Cerebellar cortex (tissue), 1 donor: ENCODE measurements at regions not wholly inside any gene's neighbourhood (a gene's known extent, or its start where the extent isn't known, plus 50 kb on each side); places are given as distances from the start of the nearest gene placed in this dataset.

ENCODE experiments used
- DNase-seq: peaks from one replicate; pipeline ENCODE4 v3.0.0-alpha.2; 2015; ENCODE audit warnings: low spot score

DNA sequence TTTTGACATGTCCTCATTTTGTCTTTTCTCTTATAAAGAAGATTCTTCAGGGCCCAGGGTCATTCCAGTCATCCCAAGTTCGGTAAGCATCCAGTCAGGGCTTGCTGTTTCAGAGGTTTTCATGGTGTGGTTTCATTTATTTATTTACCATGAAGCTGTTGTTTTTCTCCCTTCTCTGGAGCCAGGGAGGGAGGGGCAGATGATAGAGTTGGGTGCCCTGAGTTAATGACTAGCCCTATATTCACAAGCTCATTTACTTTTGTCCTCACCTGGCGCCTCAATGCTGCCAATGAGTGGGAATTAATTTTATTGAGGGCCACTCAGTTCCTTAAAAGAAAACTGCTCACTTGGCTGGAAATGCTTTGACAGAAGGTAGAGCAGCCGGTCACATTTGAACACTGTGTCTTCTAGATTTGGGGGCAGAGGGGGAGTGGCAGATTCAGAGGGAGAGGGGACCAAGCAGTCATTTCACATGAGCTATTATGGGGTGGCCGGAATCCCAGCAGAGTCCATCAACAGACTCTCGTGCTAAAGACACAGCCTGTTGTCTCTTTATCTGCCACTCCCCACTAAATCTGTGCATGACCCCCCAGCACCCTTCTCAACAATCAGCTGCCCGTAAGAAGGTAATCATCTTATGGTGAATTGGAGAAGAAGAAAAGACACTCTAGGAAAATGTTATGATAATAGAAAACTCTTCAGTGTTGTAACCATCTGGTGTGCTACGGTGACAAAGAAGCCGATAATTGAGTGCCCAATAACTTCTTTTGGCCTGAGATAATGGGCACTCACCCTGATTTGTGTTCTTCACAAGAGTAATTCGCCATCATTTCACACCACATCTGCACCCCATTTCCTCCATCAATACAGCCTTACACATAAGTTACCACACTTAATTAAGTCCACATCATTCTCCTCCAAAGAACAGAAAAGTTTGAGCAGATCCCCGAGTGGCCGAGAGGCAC is 573.5 kb upstream of the JAG1 start:
- peak; percentile 89 for DNase-seq

DNA sequence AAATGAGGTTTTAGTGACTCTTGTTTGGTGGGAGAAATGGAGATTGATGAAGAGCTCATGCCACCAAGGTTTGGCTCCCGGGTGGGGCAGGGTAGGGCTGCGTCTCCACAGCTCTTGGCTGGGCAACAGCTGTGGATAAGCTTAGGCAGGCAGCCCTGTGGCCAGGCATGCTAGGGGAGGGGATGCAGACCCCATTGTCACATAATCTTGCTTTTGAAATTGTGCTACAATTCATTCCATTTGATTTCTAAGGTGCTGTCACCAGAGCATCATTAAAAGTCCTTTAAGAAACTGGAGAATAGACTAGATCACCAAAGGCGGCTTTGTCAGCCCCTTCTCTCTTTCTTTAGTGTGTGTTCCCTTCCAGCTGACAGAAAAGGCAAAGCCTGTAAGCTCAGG is 574.2 kb upstream of the JAG1 start:
- no peak for DNase-seq

DNA sequence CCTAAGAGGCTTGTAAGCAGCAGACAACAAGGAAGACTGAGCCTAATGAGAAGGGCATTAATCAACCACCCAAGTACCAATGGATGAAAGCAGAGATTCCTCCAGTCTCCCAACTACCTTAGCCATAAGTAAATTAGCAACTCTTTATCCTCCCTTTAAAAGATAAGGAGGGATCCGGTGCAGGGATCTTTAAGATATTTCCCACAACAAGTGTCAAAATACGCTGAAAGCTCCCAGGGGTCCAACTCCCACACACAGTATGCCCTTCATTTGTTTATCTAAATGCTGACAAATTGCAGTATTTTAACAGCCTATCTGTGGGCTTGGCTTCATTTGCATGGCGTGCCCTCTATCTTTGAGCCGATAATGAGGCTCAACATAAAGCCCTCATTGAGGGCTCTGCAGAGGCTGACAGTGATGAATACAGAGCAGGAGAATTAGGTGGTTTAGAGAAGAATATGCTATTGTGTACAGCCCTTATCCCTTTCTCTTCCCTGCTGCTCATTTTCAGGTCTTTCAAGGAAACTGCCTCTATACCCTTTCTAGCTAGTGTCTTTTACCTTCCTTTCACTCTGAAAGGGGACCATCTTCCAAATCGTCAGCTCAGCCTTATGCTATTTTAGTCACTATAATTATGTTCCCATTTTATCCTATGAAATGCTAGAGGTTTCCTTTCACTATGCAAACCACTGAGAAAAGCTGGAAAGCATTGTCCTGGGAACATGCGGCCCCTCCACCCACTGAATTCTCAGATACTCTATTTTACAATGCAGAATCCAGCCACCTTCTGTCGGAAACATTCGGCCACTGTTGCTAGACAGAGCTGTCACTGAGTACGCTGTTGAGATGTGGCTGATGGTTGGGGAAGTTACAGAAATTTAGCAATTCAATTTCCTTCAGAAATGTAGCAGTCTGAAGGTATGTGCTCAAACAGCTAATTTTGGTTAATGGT is 575.2 kb upstream of the JAG1 start:
- no peak for DNase-seq

DNA sequence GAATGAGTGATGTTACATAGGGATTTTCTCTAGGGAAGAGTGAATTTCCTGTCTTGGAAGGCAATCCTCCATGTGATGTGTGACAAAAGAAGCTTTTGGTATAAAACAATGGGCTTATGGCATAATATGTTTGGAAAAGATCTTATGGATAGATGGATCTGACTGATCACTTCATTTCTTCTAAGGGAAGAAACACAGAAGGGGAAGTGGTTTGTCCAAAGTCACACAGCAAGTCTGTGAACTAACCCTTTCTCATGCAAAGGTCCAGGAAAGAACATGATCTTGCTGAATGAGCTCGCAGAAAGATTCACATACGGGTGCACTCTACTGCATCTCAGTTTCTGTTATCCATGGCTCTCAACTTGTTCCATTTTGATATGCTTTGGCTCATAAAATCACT is 575.9 kb upstream of the JAG1 start:
- no peak for DNase-seq

DNA sequence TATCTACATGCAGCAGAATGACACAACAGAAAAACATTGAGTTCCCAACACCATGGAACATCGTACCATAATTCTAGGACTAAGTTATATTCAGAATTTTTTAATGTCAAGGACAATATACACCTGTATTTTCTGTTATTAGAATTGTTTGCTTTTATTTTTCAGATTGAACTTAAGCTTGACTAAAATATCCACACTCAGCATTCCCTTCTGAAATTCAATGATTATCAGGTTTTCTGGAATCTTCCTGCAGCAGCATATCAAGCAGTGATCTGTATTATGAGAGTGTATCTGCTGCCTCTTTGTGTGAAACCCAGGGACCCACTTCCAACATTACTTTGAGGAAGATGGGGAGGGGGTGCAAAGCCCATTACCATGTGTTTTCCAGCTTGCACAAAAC is 578.6 kb upstream of the JAG1 start:
- DNase-seq, result no peak

DNA sequence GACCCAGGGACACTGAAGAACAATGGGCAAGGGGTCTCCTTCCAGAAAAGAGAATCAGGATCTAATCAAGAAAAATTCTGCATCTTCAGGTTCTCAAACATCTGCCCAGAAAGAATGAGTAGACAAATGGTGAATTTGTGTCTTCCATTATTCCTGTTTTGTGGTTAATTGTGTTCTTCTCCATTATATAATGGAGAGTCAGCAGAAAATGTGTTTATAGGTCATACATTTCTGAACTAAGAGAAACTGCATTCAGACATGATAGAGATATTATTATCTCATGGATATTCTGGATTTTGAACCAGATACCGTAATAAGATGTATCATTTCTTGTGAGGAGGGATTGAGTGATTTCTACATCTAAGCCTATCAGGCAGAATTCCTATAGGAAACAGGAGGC is 581.7 kb upstream of the JAG1 start:
- no peak for DNase-seq

DNA sequence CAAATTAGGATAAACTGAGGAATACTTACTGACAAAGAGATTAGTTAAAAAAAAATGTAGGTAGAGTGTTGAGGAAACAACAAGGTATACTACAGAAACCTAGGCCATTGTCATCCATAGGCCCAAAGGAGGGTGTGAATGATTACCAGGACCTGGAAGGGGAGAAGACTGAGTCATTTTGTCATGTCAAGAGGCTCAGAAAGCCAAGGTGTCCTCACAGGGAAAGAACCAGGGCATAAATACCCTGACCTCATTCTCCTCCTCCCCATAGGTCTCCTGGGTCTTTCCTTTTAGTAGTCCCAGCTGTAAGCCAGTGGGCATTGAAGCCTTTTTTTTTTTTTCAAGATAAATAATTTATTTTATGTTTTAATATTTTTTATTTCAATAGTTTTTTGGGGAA is 582.1 kb upstream of the JAG1 start:
- no peak for DNase-seq

DNA sequence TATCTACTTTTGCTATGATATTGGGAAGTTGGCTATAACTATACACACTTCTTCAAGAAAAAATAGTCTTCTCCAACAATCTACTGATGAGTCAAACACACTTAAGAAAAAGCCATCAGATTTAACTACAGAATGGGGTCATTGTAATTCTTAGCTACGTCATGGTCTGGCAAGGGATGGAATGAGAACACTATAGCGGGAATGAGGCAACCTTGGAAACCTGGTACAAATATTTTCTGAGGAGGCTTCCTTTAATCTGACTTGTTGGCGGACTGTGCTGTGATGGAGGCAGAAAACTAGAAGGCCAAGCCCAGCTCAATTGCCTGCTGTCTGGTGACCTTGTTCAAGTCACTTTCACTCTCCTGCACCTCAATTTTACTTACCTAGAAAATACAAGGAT is 586.8 kb upstream of the JAG1 start:
- no peak for DNase-seq

DNA sequence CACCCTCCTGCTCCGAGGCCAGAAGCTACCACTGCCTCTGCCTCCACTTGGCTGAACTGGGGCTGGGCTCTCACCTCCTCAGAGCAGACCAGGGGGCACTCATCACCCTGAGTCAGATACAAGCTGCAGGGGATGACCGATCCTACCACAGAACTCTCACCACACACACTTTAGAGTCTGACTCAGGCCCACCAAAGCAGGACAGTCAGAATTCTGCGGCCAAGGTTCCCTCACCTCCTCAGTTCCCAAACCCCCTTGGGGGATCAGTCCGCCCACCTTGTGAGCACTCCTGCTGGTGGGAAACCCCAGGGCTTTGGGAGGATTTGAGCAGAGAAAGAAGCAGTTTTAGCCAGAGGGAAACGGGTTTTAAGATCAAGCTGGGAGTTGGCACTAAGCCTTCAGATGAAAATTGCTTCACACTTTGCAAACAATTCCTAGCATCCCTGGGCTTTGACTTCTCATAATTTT is 587.8 kb upstream of the JAG1 start:
- no peak for DNase-seq

DNA sequence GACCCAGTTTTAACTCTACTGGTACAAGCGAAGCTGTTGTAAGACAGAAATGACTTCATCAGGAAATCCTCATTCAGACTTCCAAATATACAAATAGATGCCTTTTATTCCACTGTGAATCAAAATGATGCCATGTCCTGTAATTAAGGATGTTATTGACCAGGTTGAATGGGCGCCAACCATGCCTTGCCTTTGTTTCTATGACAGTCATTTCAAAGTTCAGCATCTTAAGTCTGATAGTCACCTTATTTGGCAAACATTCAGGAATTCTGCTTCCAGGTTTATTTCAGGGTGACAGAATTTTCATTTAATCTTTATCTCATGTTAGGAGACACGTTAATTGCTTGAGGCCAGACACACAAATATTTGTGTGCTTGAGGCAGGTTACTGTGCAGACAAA is 592.8 kb upstream of the JAG1 start:
- no peak for DNase-seq

DNA sequence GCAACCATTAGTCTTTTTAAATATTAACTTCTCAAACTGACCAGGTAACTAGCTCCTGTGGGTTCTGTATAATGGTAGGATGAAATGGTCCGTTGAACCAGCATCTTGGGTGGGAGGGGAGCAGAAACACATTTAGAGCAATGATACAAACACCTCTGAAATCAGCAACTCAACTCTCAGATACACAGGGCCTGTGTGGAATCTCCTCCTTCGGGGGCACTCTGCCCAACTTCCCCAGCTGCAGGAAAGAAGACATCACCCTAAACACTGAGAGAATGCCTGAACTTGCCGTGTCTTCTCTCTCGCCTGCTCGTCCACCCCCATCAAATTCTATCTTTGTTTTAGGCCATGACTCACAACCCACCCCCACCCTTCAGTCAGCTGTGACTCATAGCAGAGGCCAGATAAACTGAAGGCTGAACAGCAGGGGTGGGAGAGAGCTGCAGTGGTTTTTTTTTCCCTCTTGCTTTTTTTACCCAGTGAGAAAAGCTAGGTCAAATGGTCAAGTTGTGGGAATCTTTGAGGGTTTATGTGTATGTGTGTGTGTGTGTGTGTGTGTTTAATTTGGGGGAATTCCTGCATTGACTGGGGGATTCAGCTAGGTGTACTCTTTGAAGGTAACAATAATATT is 593.4 kb upstream of the JAG1 start:
- DNase-seq, result no peak

DNA sequence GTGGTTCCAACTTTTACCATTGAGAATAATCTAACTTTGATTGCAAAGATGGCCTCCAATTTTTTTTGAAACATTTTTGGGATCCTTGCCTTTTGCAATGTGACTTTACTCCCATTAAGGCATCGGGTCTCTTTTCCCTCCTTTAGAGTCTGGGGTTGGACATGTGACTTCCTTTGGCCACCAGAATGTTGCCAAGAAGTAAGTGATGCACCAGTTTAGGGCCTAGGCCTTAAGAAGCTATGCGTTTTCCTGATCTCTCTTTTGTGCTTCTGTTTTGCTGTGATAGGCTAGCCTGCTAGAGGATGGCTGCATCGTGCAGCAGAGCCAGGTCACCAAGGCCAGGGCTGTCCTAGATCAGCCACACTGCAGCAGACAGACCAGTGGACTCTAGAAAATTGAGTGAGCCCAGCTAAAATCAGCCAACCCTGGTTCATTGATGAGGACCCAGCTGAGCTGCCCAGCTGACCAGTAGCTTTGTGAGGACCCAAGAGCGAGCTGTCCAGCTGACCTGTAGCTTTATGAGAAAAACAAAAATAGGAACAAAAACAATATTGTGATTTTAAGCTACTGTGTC is 594.0 kb upstream of the JAG1 start:
- no peak for DNase-seq

DNA sequence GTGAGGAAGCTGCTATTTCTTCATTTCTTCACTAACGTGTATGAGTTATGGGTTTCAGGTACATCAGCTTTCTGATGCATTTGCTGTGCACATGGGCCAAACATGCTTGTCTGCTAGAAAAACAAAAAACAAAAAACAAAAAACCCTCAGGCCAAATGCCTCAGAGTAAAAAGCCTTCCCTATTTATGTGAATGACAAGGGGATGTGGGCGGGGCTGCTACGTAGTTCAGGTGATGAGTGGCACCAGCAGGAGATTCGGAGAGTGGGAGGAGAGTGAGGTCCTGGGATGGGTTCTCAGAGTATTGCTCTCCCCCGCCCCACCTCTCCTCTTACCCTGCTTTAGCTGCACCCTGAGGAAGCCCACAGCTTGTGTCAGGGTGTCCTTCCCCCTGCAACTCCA is 596.8 kb upstream of the JAG1 start:
- DNase-seq, result no peak

DNA sequence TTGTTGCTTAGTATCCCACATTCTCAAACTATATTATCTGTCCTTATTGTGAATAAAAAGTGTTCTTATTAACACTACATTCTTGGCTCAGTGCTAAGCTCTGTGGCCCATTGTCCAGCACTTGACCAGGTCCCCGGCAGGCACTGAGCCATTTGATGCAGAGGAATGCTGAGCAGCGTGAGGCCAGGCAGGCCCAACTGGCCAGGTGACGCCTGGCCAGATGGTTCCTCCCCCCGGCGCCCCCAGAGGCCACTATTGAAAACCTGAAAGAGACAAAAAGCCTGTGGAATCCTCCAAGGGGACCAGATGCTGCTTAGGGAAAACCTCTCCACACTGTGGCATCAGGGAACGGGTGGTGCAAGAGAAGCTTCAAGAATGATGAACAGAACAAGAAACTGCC is 597.5 kb upstream of the JAG1 start:
- DNase-seq, result peak; percentile 67

DNA sequence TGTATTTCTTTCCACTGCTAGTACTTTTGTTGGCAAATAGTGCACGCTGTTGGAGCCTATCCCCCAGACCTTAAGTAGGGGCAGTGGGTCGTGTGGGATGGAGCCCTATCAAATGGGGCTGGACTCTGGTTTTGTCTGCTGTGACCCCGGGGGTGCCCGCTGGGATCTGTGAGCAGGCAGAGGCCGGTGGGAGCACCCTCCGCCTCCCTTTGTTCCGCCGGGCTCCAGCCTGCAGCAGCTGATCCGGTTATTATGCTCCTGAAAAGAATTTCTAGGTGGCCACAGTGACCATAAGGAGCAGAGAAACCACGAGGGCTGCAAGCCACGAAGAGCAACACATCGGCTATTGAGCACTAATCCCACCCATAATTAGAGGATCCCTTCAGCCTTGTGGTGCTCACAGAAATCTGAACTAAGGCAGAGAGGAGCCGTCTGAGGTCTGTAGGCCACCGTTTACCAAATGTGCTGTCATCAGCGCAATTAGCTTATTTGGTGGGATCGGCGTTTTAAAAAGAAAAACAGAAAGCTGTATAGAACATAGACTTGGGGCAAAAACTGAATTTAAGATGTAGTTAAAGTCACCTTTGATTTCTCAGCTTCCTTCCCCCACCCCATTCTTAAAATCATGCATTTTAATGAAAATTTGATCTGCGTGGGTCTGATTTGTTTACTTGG is 598.3 kb upstream of the JAG1 start:
- DNase-seq, result no peak

DNA sequence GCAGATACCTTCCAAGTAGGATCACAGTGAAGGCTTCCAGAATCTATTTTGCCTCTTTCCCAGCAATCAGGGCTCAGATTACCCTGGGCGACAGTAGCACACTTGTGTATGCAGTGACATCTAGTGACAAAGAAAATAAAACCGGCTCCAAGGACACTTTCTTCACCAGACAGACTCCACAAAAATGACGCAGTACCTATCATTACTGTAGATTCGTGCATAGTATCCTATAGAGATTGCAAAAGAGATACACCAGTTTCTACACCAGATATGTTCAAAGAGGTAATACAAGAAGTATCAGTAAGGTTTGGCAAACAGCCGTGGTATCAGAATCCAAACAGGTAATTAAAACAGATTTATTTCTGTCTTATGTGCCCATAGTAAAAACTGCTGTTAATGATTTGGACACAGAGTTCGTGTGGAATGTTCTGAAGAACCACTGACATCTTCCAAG is 600.4 kb upstream of the JAG1 start:
- DNase-seq, result peak; percentile 85

DNA sequence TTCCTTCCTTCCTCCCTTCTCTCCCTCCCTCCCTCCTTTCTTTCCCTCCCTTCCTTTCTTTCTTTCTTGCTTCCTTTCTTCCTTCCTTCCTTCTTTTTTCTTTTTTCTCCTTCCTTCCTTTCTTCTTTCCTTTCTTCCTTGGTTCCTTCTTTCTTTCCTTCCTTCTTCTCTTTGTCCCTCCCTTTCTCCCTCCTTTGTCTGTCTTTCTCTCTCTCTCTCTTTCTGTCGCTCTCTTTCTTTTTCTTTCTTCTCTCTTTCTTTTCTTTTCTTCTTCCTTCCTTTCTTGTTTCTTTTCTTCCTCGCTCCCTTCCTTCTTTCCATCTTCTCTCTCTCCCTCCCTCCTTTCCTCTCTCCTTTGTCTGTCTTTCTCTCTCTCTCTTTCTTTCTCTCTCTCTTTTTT is 601.9 kb upstream of the JAG1 start:
- DNase-seq, result no peak

DNA sequence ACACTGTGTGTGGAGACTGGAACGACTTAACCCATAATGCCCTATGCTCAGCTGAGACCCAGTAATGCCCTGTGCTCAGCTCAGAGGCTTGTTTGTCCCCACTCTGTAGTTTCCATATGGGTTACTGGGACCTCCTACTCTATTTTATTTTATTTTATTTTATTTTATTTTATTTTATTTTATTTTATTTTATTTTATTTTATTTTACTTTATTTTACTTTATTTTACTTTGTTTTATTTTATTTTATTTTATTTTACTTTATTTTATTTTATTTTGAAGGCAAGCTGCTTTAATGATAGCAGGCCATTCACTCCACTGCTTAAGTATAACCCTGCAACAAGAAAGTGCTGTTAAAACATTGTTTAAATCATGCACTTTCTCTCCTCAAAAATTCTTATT is 603.4 kb upstream of the JAG1 start:
- no peak for DNase-seq

DNA sequence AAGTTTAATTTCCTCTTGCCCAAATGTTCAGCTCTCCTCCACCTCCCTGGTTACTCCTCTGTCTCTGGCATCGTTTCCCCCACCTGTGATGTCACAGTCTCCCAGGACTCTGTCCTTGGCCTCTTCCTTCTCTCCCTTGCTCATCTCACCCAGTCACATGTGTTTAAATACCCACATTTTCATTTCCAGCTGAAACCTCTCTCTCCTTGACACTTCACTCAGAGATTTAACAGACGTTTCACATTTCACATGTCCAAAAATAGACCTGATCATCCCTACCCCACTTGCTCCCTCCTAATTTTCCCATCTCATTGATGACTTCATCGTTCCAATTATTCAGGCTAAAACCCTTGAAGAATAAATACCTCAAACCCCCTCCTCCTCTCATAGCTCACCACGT is 604.1 kb upstream of the JAG1 start:
- no peak for DNase-seq

DNA sequence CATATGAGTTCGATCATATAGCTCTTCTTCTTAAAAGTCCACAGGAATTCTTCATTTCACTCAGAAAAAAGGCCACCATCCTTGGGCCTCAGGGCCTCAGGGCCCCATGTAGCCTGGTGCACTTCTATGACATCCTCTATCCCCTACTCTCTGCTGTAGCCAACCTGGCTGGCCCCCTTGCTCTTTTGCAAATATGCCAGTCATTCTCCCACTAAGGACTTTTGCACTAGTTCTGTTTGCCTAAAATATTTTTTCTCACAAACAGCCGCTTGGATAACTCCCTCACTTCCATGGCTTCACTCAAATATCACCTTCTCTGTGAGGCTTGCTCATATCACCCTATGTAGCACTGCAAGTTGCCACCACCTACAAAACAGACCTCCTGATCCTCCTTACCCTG is 604.7 kb upstream of the JAG1 start:
- DNase-seq, result no peak

DNA sequence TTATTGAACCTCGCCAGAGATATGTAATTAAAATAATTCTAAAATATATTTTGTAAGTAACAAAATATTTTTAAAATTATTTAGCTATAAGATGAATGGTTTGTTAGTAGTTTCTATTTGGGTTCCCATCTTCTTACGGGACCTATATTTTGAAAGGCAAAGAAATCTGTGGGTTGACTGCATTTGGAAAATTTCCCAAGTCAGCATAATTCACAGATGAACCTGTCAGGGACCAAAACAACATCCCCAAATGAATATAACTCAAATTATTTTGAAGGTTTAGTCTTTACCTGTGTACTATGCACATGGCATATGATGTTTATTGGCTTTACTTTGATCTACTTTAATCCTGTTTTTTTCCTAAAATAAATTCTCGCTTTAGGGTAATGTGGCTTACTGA is 607.4 kb upstream of the JAG1 start:
- no peak for DNase-seq
